SK-N-SH treated with all-trans-retinoic acid at 6 μM for 48 hours (cell line): ENCODE measurements at regions not wholly inside any gene's neighbourhood (a gene's known extent, or its start where the extent isn't known, plus 50 kb on each side); places are given as distances from the start of the nearest gene placed in this dataset.

Experiments
- CSDC2 ChIP-seq: fragments of 250-450 bp; sonication (Bioruptor Pico); IDR thresholded peaks from 2 replicates; pipeline ENCODE4 v1.5.0; 2020; ENCODE audit warnings: mild to moderate bottlenecking, moderate library complexity
- POU6F1 ChIP-seq: fragments of 250-450 bp; sonication (Bioruptor Pico); IDR thresholded peaks from 2 replicates; pipeline ENCODE4 v1.8.0; 2021; ENCODE audit warnings: low read depth, mild to moderate bottlenecking, moderate library complexity, borderline replicate concordance
- RARB ChIP-seq: fragments of 250-450 bp; sonication (Bioruptor Pico); IDR thresholded peaks from 2 replicates; pipeline ENCODE4 v1.8.0; 2021; ENCODE audit warnings: mild to moderate bottlenecking, moderate library complexity

- TF ChIP-seq CSDC2, result no peak
- TF ChIP-seq RARB, result no peak
- no peak for TF ChIP-seq POU6F1
Measured at GRCh38 chr4:171025776-171026175, 787.4 kb upstream of the GALNTL6 start.
